DMS 273 (cell line): ENCODE measurements at regions not wholly inside any gene's neighbourhood (a gene's known extent, or its start where the extent isn't known, plus 50 kb on each side); places are given as distances from the start of the nearest gene placed in this dataset.

Source experiments
- DNase-seq: peaks from one replicate; lab custom pipeline; 2025; ENCODE audit not compliant: unreplicated experiment; lab: John Stamatoyannopoulos, UW

DNA sequence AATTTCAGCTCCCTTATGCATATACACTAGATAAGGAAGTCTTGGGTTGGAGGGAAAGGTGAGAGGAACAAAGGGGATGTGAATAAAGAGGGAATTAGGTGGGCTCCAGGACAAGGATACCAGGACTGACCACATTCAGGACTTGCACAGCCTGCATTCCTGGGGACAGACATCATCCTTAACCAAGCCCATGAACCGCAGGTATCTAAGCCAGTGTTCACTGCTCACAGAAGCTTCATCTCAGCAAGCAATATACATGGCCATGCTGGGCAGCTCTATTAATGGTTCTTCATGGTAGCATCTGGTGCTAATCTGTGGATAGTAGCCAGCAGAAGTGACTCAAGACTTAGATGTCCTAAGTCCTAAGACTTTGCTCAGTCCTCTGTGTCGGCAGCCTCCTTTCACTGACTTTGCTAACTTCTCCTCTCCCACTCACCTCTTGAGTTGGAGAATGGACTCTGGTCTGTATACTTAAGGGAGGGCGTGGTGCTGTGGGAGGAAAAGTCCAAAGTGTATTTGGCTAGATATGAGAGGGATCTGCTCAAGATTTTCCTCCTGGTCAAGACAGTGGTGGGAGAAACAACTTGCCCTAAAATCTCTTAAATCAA is 136.1 kb downstream of the ASCL1 start:
- DNase-seq: no peak

DNA sequence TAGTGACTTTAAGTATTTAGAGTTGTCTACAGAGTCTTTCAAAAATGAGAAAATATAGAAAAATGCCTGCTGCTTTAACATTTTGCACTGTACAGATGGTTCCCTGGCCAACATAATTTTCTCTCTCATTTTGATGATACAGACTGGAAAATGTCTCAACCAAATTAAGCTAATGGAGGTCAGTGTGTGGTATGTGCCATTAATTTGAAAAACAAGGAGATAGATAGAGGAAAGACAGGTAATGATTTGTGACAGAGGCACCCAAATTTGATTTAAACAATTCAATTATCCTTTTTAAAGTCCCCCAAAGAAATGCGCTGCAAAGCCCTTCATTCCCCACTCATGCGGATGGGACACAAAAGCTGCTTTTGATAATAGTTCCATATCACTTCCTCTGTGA is 140.0 kb downstream of the ASCL1 start:
- DNase-seq: no peak

DNA sequence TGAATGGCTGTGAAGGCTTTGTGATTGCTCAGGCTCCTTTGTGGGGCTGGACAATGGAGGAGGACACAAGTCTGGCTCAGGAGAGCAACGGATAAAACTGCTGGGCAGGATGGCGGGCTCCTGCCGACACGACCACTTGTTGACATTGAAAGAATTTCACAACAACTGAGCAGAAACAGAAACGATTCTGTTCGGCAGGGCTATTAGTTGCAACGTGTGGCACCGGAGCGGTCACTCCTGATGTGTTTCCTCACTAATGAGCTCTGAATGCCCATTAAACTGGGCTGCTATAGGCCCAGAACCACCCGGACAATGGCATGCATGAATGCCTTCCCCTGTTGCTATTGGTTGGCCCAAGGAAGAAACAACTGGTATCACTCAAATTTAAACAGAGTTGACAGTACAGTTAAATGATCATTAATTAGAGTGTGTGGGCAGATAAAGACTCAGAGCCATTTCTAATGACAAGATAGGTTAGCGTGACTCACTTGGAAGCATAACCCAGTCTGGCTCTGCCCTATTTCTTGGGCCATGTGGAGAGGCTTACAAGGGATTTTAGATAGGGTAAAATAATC is 142.9 kb downstream of the ASCL1 start:
- DNase-seq: no peak

DNA sequence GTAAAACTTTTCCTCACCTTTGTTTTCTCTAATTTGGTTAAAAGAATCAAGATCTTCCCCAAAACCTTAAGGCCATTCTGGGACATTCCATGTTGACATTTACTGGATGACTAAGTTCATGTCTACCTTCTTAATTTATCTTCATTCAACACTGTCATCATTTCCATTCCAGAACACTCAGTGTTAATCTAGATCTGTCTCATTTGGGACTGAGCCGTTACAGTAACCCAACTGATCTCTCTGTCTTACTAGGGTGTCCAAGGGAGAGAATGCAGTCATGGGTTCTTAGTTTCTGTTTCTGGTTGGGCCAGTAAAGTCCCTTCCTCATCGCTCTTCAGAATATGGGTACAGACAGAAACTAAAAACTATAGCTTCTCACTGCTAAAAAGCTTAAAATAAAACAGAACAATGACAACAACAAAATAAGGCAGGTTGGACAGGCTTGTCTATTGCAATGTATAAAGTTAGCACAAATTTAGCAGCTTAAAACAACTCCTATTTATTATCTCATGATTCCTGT is 144.8 kb downstream of the ASCL1 start:
- DNase-seq: no peak

DNA sequence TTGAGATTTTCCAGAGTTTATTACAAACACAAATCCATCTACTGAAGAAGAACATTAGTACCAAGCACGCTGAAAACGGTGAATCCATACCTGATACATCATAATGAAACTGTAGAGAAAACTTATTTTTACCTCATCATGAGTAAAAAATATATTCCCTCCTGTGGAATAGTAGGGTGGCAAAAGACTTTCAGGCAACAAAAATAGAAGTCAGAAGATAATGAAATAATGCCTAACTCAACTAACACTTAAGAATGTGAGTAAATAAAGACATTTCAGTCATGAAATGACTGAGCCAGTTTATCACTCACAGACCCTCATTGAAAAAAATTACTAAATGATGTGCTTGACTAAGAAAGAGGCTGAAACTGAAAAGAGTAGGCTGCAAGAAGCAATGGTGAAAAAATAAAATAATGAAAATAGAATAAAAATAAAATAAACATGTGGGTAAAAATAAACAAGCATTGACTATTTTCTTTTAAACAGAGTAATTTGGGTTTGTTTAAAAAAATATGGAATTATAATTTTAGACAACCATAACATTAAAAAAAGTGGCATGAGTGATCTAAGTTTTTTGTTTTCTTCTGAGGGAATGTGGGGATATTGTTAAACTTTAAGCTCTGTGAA is 148.6 kb downstream of the ASCL1 start:
- no peak for DNase-seq

DNA sequence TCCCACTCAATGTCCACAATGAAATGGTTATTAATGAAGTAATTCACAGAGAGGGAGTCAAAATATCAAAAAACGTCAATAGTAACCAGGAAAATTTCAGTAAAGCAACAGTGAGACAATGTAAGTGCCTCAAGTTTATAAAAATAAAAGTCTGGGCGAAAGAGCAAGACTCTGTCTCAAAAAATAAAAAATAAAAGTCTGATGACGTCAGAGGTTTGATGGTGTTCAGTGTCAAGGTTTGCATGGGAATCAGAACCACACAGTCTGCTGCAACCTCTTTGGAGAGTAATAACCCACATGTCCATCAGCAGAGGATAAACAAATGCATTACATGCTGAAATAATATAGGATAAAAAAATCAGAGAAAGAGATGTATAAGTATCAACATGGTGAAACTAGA is 152.4 kb downstream of the ASCL1 start:
- DNase-seq: no peak

DNA sequence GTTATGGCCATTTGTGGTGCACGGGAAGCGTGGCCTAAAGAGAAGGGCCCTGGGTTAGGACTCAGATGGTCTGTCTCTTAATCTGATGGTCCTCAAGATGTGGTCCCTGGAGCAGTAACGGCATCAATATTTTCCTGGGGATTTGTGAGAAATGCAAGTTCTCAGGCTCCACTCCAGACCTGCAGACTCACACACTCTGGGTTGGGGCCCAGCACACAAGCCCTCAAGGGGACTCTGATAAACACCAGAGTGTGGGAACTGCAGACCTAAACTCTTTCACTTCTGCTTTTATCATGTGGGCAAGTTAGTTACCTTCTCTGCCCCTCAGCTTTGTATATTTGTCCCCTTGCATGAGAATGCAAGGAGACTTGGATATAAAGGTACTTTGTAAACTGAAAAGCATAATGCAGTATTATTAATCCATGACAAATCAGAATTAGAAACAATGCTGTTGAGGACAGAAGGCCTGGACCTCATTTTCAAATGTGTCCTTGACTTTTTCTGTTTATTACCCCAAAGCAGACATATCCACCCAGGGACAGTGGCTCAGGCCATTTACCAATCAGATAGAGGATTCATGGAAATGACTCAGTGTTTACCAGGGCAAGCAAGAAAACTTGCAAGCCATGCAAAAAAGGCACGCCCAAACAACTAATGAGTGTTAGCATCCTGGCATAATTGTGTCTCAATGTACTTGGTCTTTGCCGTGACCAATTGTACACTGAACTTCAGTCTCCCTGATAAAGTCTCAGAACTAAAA is 157.0 kb downstream of the ASCL1 start:
- DNase-seq: no peak

DNA sequence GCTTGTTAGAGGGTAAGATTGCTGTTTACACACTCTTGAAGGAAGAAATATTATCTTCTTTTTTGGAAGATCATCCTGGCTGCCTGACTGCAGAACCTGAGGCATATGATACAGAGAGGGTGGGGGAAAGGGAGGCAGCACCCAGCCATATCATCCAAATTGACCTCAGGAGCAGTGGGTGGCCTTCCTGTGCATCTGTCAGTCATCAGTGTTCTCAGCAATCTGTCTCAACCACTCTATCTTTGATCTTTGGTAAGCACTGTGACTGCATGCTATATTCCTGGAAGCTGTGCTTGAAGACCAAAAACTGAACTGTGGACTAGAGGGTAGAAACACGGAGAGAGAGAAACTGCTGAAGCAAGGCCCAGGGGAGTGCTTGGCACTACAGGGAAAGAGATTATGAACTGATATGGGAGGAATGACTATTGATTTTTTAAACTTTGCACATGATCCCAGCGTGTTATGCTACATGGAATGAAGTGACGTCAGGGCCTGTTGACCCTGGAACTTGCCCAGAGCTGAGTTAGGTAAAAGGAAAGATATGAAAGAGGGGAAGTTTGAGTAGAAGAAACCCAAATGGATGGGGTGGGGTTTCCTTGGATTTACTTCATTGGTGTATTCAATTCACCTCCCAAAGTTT is 171.5 kb downstream of the ASCL1 start:
- peak; percentile 0 for DNase-seq

GRCh38 chr12:103130564-103130963 is 173.1 kb downstream of the ASCL1 start:
- no peak for DNase-seq

DNA sequence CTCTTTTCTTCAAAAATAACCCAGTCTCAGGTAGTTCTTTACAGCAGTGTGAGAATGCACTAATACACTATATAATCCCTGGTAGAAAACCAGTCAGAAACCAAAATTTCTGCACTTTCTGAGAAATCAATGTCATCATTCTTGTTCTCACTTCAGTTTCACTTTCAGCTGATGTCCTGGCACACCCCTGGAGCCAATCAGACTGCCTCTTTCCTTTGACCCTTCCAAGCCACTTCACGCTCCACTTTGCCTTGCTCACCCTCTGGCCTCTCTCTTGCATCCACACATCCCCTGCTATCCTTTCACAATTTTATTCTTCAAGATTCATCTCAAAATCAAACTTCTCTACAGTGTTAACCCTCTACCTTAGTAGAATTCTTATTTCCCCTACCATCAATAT is 181.1 kb downstream of the ASCL1 start:
- no peak for DNase-seq

- peak; percentile 18 for DNase-seq
These were observed 182.4 kb downstream of the ASCL1 start for GRCh38 chr12:103139876-103140275.

- DNase-seq: peak; percentile 60
These were observed 182.8 kb downstream of the ASCL1 start for GRCh38 chr12:103140286-103140685.

GRCh38 chr12:103144278-103144677 is 186.8 kb downstream of the ASCL1 start:
- DNase-seq: no peak

DNA sequence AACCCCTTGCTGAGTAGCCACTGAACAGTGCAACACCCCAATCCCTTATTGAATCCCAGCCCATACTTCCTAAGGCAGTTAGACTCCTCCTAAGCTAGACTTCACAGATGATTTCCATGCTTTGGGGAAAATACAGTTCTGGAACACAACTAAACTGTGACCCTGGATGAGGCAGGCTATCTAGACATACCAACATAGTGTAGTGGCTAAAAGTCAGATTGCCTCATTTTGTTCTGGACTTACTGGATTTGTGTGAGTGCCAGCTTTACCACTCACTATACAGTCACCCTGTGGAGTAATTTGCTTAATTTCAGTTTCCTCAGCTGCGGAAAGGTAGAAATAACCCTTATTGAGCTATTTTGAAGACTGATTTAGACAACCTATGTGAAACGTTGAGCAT is 203.1 kb downstream of the ASCL1 start:
- no peak for DNase-seq

- DNase-seq: no peak
These were observed 204.3 kb downstream of the ASCL1 start for GRCh38 chr12:103161582-103162362.

DNA sequence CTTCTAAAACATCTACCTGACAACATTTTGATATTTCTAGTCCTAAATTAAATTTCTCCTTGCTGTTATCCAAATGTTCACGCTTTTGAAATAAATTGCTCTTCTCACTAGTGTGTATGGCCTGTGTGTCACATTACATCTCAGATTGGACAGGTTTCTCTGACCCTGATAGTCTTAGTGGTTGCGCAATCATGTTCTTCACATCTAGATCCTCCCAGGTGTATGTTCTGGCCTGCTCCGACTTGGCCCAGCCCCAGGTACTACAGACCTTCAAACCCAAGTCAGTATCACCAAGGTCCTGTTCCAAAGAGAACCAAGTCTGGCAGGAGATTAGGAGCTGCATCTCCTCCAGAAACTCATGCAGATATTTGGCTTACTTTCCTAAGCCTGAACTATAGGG is 209.5 kb downstream of the ASCL1 start:
- DNase-seq: no peak

DNA sequence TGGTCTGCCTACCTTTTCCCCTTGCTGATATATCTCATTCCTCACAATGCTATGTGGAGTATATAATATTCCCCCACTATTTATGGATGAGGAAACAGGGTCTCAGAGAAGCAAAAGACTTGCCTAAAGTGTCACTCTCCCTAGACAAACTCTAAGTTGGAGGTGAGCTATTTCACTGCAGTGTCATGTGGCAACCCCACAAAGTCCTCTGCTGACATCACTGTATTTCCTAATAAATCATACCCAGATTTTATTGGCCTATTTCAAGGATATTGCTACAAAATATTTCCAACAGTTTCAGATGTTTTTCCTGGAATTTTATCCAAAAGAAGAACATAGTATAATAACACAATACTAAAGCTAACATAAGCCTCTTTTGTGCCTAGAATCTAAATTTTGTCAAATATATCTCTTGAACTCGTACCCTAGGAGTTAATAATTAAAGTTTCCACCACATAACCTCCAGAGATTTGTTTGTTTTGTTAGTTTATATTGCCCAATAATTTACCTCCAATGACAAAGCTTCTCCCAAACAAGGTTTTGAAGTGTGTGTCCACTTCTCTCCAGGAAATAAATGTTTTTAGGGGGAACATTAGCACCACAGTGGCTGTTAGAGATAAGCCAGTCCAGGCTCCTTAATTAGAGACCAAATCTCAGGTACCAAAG is 215.1 kb downstream of the ASCL1 start:
- DNase-seq: no peak

DNA sequence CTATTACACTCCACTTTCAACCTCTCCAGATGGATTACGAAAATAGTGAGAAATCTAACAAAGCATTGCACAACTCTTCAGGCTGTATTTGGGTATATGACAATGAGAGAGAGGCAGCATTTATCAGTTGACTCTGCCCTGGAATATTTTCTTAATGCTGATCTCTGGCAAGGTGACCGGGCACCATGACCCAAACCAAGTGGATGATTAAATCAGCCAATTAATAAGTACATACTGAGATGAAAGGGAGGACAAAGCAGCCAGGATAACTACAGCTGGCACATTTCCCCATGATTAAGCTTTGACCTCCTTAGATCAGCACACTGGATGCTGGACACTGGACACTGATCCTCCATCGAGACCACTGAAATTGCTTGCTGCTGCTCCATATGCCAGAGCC is 218.2 kb downstream of the ASCL1 start:
- no peak for DNase-seq

- no peak for DNase-seq
These were observed 220.3 kb downstream of the ASCL1 start for GRCh38 chr12:103177639-103178255.
